ENCODE measurements at regions not wholly inside any gene's neighbourhood (a gene's known extent, or its start where the extent isn't known, plus 50 kb on each side); places are given as distances from the start of the nearest gene placed in this dataset.

DNA sequence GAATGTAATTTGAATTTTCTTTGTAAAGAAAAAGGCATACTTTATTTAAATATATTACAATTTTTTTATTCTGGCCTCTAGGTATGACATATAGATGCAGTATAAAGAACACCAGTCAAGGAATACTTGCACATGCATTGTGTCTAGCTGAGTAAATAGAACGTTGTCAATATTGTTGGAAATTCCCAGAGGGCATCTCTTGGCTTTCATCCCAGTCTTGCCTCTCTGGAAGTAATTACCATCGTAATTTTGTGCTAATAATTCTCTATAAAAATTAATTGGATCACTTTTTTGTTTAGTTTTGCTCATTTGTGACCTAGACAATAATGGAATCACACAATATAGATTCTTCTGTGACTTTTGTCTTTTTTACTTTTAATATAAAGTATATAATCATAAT lies 1052.3 kb upstream of the CELF2 start:
- Histone ChIP-seq H3K9me3 (no peaks in the 10 kb centered on the region), H3K4me1 (no peaks in the 10 kb centered on the region), H3K27ac (no peak overlapping the region), H3K4me3 (no peak overlapping the region), H3K27me3 (no peaks in the 10 kb centered on the region), H3K36me3 (no peaks in the 10 kb centered on the region)
- intact Hi-C loops (cut with DNase I) = no loop called here
- DNase-seq (ENCODE audit: extremely low spot score in 2 of 2) = no peak
- TF ChIP-seq, protein P1, sequence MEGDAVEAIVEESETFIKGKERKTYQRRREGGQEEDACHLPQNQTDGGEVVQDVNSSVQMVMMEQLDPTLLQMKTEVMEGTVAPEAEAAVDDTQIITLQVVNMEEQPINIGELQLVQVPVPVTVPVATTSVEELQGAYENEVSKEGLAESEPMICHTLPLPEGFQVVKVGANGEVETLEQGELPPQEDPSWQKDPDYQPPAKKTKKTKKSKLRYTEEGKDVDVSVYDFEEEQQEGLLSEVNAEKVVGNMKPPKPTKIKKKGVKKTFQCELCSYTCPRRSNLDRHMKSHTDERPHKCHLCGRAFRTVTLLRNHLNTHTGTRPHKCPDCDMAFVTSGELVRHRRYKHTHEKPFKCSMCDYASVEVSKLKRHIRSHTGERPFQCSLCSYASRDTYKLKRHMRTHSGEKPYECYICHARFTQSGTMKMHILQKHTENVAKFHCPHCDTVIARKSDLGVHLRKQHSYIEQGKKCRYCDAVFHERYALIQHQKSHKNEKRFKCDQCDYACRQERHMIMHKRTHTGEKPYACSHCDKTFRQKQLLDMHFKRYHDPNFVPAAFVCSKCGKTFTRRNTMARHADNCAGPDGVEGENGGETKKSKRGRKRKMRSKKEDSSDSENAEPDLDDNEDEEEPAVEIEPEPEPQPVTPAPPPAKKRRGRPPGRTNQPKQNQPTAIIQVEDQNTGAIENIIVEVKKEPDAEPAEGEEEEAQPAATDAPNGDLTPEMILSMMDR (IDR thresholded peaks at IDR 0.05) = no peak
- TF ChIP-seq POLR2AphosphoS5 (IDR thresholded peaks at IDR 0.05; ENCODE audit: insufficient read depth in 1 of 2, low read depth in 1 of 2) = no peak
- no peak for TF ChIP-seq POLR2A (IDR thresholded peaks at IDR 0.05)

DNA sequence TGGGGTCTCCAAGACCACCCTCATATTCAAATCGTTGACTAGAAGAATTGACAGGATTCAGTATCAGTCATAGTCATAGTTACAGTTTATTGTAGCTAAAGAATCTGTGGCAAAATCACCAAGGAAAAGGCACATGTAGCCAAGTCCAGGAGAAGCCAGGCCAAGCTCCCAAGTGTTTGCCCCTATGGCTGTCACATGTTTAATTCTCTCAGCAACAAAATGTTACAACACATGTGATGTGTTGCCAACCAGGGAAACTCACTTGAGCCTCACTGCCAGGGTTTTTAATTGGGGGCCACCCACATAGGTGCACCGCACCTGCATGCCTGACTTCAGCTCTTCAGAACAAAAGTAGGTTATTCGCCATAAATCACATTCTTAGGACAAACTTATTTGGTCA lies 1030.9 kb upstream of the CELF2 start:
- Histone ChIP-seq H3K9me3 (no peaks in the 10 kb centered on the region), H3K27ac (no peak overlapping the region), H3K4me3 (no peak overlapping the region), H3K36me3 (no peaks in the 10 kb centered on the region), H3K27me3 (no peaks in the 10 kb centered on the region), H3K4me1 (no peaks in the 10 kb centered on the region)
- TF ChIP-seq, protein P1 (IDR thresholded peaks at IDR 0.05) = no peak
- no peak for TF ChIP-seq POLR2A (IDR thresholded peaks at IDR 0.05)
- no peak for TF ChIP-seq POLR2AphosphoS5 (IDR thresholded peaks at IDR 0.05; ENCODE audit: insufficient read depth in 1 of 2, low read depth in 1 of 2)
- DNase-seq (ENCODE audit: extremely low spot score in 2 of 2) = no peak
- intact Hi-C loops (cut with DNase I) = no loop called here

DNA sequence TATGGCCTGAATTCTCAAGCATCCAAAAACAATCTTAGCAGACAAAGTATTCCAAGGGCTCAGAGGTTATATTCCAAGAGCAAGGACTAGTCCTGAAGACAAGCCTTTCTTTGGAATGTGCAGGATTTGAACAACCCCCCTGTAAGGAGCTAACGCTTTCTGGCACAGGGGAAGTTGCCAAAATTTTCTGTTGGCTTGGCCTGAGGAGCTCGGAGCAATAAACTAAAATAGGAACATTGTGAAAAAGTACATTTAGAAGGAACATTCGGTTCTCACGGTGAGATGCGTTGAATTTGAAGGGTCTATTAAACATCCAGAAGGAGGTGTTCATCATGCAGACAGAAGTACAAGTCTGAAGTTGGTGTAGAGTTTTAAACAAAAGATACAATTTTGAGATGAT lies 1030.5 kb upstream of the CELF2 start:
- no peaks in the 10 kb centered on the region for H3K27me3 ChIP-seq
- H3K27ac ChIP-seq = no peak overlapping the region
- no peak overlapping the region for H3K4me3 ChIP-seq
- H3K36me3 ChIP-seq = no peaks in the 10 kb centered on the region
- intact Hi-C loops (cut with DNase I) = no loop called here
- TF ChIP-seq, protein P1 (IDR thresholded peaks at IDR 0.05) = no peak
- no peak for TF ChIP-seq POLR2AphosphoS5 (IDR thresholded peaks at IDR 0.05; ENCODE audit: insufficient read depth in 1 of 2, low read depth in 1 of 2)
- TF ChIP-seq POLR2A (IDR thresholded peaks at IDR 0.05) = no peak
- no peak for DNase-seq (ENCODE audit: extremely low spot score in 2 of 2)
- H3K9me3 ChIP-seq = no peaks in the 10 kb centered on the region
- no peaks in the 10 kb centered on the region for H3K4me1 ChIP-seq

DNA sequence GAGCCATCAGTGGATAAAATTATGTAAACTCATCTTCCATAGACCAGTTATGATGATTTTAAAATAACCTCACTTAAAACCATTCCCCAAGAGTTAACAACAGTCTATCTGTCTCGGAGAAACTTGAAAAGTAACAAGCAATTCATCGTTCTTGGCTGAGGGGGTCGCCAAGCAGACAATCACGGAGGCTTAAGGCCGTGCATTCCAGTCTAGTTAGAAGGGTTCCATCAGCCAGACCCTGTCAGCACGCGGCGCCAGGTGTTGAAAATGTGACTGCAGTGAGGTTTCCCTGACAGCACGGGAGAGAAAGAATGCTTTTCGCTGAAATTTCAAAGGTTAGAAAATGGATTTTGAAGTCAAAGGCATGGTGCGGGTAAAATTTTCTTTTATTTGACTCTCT lies 1025.0 kb upstream of the CELF2 start:
- no peak overlapping the region for H3K4me3 ChIP-seq
- H3K36me3 ChIP-seq = no peaks in the 10 kb centered on the region
- H3K27me3 ChIP-seq = no peaks in the 10 kb centered on the region
- intact Hi-C loops (cut with DNase I) = no loop called here
- no peaks in the 10 kb centered on the region for H3K9me3 ChIP-seq
- no peak for TF ChIP-seq POLR2AphosphoS5 (IDR thresholded peaks at IDR 0.05; ENCODE audit: insufficient read depth in 1 of 2, low read depth in 1 of 2)
- TF ChIP-seq POLR2A (IDR thresholded peaks at IDR 0.05) = no peak
- TF ChIP-seq, protein P1 (IDR thresholded peaks at IDR 0.05) = no peak
- DNase-seq (ENCODE audit: extremely low spot score in 2 of 2) = no peak
- no peaks in the 10 kb centered on the region for H3K4me1 ChIP-seq
- no peak overlapping the region for H3K27ac ChIP-seq

DNA sequence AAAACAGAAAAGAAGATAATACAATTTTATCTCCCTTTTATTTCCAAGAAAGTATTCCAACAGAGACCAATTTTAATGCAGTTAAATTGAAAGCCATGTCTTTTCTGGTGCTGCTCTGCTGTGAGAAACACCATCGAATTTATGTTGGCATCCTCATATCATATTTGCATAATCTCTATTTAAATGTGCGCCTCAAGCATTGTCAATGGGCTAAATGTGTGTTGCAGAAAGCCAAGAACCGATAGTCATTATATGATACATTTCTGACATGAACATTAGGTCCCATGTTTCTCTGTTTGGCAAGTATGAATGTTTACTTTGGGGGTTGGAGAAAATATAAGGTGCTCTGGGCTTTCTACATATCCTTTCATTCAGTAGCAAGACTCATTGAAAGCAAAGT lies 1023.5 kb upstream of the CELF2 start:
- intact Hi-C loops (cut with DNase I) = no loop called here
- DNase-seq (ENCODE audit: extremely low spot score in 2 of 2) = no peak
- no peaks in the 10 kb centered on the region for H3K4me1 ChIP-seq
- H3K9me3 ChIP-seq = no peaks in the 10 kb centered on the region
- H3K27me3 ChIP-seq = no peaks in the 10 kb centered on the region
- H3K4me3 ChIP-seq = no peak overlapping the region
- H3K36me3 ChIP-seq = no peaks in the 10 kb centered on the region
- no peak overlapping the region for H3K27ac ChIP-seq
- no peak for TF ChIP-seq POLR2AphosphoS5 (IDR thresholded peaks at IDR 0.05; ENCODE audit: insufficient read depth in 1 of 2, low read depth in 1 of 2)
- TF ChIP-seq, protein P1 (IDR thresholded peaks at IDR 0.05) = no peak
- TF ChIP-seq POLR2A (IDR thresholded peaks at IDR 0.05) = no peak
